A549 (cell line): ENCODE measurements at regions not wholly inside any gene's neighbourhood (a gene's known extent, or its start where the extent isn't known, plus 50 kb on each side); places are given as distances from the start of the nearest gene placed in this dataset.
A peak's percentile ranks its signal among the peaks of the same experiment; 100 is the strongest.

Experiments
- ATAC-seq, 2 experiments: fragments of 200-7000 bp in 1 of 2; fragments of >200 bp in 1 of 2; cut with Nextera tagmentation in 1 of 2; cut with Tn5 transposase in 1 of 2; 3 replicates each; pipeline versions ENCODE4 v1.8.0 to v1.9.1; 2018 to 2020; ENCODE audit warnings: mild to moderate bottlenecking in 1 of 2, moderate library complexity in 1 of 2
- CTCF ChIA-PET: fragments of 300-600 bp; sonication (Branson Sonifier 250); formaldehyde crosslinking; extraction: SDS; loops from one replicate; lab custom pipeline; 2021; ENCODE audit warnings: antibody characterized with exemption, inconsistent platforms; lab: Yijun Ruan, JAX
- POLR2A ChIA-PET: fragments of 350-600 bp; formaldehyde crosslinking; extraction: SDS; loops from one replicate; lab custom pipeline; 2021; ENCODE audit warnings: antibody characterized with exemption, inconsistent platforms; lab: Yijun Ruan, JAX
- DNase-seq, 2 experiments: peaks; one replicate each; pipeline versions ENCODE4 v3.0.0 to v3.0.0-alpha.2; 2011 to 2016; ENCODE audit warnings: low read depth in 1 of 2, low spot score in 1 of 2
- FAIRE-seq: peaks from 2 replicates; lab custom pipeline; 2011; peaks lifted over from hg19 to GRCh38; lab: Jason Lieb, UNC
- H3K27ac ChIP-seq, 2 experiments: fragments of >200 bp; sonication (Bioruptor Twin); formaldehyde crosslinking; 3 replicates each; pipeline ENCODE4 v1.5.1; 2016 to 2017
- H3K4me1 ChIP-seq: fragments of >200 bp; sonication (Bioruptor Twin); formaldehyde crosslinking; 3 replicates; pipeline ENCODE4 v1.6.1; 2016
- H3K4me2 ChIP-seq: fragments of >200 bp; sonication (Bioruptor Twin); formaldehyde crosslinking; 3 replicates; pipeline ENCODE4 v1.6.1; 2016
- H3K4me3 ChIP-seq: fragments of >200 bp; sonication (Bioruptor Twin); formaldehyde crosslinking; 3 replicates; pipeline ENCODE4 v1.5.1; 2016
- H3K9me3 ChIP-seq: fragments of >200 bp; sonication (Bioruptor Twin); formaldehyde crosslinking; 3 replicates; pipeline ENCODE4 v1.6.1; 2016
- CTCF ChIP-seq: fragments of >200 bp; sonication (Bioruptor Twin); formaldehyde crosslinking; IDR thresholded peaks from 3 replicates; pipeline ENCODE4 v1.5.1; 2016
- E2F6 ChIP-seq: IDR thresholded peaks from 2 replicates; pipeline ENCODE4 v1.6.1; 2012; ENCODE audit warnings: low read depth, borderline replicate concordance
- EP300 ChIP-seq, 2 experiments: fragments of >200 bp; sonication (Bioruptor Twin); formaldehyde crosslinking; IDR thresholded peaks; 2 replicates in 1 of 2; 3 replicates in 1 of 2; pipeline ENCODE4 v1.6.1; 2016 to 2017
- FOSB ChIP-seq: fragments of 250-450 bp; sonication (Bioruptor Pico); IDR thresholded peaks from 2 replicates; pipeline ENCODE4 v1.5.0; 2020; ENCODE audit warnings: mild to moderate bottlenecking, moderate library complexity
- FOSL2 ChIP-seq, 2 experiments: fragments of 450-650 bp in 1 of 2; fragments of >200 bp in 1 of 2; sonication (Bioruptor Twin) in 1 of 2; formaldehyde crosslinking; IDR thresholded peaks; 2 replicates each; pipeline versions ENCODE4 v1.5.0 to v1.6.1; 2016 to 2020; ENCODE audit warnings: mild to moderate bottlenecking in 1 of 2, moderate library complexity in 1 of 2
- FOXS1 ChIP-seq: fragments of 250-450 bp; sonication (Bioruptor Pico); IDR thresholded peaks from 2 replicates; pipeline ENCODE4 v1.5.0; 2020; ENCODE audit warnings: mild to moderate bottlenecking, moderate library complexity
- MAX ChIP-seq: IDR thresholded peaks from 2 replicates; pipeline ENCODE4 v1.6.1; 2012
- MYC ChIP-seq: IDR thresholded peaks from 2 replicates; pipeline ENCODE4 v1.6.1; 2012; ENCODE audit warnings: mild to moderate bottlenecking, inconsistent platforms, low read length, improper control_type of control experiment, borderline replicate concordance
- POLR2A ChIP-seq: IDR thresholded peaks from 2 replicates; pipeline ENCODE4 v1.6.1; 2012; ENCODE audit warnings: mild to moderate bottlenecking, low read length
- RAD21 ChIP-seq, 2 experiments: fragments of >200 bp in 1 of 2; sonication (Bioruptor Twin) in 1 of 2; formaldehyde crosslinking in 1 of 2; IDR thresholded peaks in 1 of 2; conservative IDR thresholded peaks in 1 of 2; 2 replicates in 1 of 2; 3 replicates in 1 of 2; pipeline ENCODE4 v1.6.1; 2012 to 2018; ENCODE audit warnings: inconsistent platforms in 1 of 2
- SREBF2 ChIP-seq: fragments of 450-650 bp; IDR thresholded peaks from 2 replicates; pipeline ENCODE4 v1.6.1; 2014; ENCODE audit warnings: mild to moderate bottlenecking, moderate library complexity
- TP53 ChIP-seq: fragments of 250-450 bp; sonication (Bioruptor Pico); IDR thresholded peaks from 2 replicates; pipeline ENCODE4 v1.5.0; 2021; ENCODE audit warnings: mild to moderate bottlenecking, moderate library complexity
- WGBS: methylation state at CpG from one replicate; pipeline ENCODE4 v1.1.6; 2017; ENCODE audit errors: missing lambda C conversion rate; 5-methylcytosine and 5-hydroxymethylcytosine counted together

- no peak for TF ChIP-seq MYC
- no peak for TF ChIP-seq RAD21 (conservative IDR thresholded peaks at IDR 0.05 in 1 of 2, IDR thresholded peaks at IDR 0.05 in 1 of 2)
- TF ChIP-seq FOXS1 (CRISPR knock-in tag), result no peak
- no peak for TF ChIP-seq POLR2A
- no peak for TF ChIP-seq SREBF2
- TF ChIP-seq EP300 (IDR thresholded peaks at IDR 0.05), result no peak
Measured at GRCh38 chr11:19382131-19382611, 141.4 kb upstream of the E2F8 start (continued).

GRCh38 chr11:19380375-19380774 is 139.6 kb upstream of the E2F8 start:
- peak; percentile 46 to 77 for DNase-seq
- WGBS, result 3% methylated on average over 2 of the region's 2 CpGs
- CTCF ChIA-PET, result interaction anchor here (0.6 to 1.7 kb wide), 5 partner anchors 14 to 625 kb away, joined by 3 to 5 read pairs (median 3); no protein-coding TSS in a partner anchor
- Histone ChIP-seq H3K4me1 (peaks cover 7% of the 10 kb centered on the region), H3K27ac (peak overlapping the region in 1 of 2 experiments; percentile 40; a peak in 3 of 6 replicates), H3K9me3 (no peaks in the 10 kb centered on the region), H3K4me2 (peak overlapping the region; percentile 26; the same call in 2 of the 3 replicates), H3K4me3 (no peak overlapping the region)
- ATAC-seq, result peak; percentile 81 to 82
- peak; percentile 13 for FAIRE-seq
- POLR2A ChIA-PET, result no interaction called here
- TF ChIP-seq MAX (0 out of 2 replicates have a peak, but pooled peaks have one; percentile 33), TP53 (CRISPR knock-in tag) (no peak), FOSL2 (IDR thresholded peaks at IDR 0.05) (0 out of 2 replicates have a peak, but pooled peaks have one; percentile 6), FOSL2 (CRISPR knock-in tag; IDR thresholded peaks at IDR 0.05) (peak; percentile 47)
- TF ChIP-seq, all 56 proteins: peak for 2

- Histone ChIP-seq H3K9me3 (no peaks in the 10 kb centered on the region), H3K27ac (no peak overlapping the region), H3K4me1 (peaks cover 12% of the 10 kb centered on the region), H3K4me2 (no peak overlapping the region), H3K4me3 (no peak overlapping the region)
- POLR2A ChIA-PET, result no interaction called here
- no peak for TF ChIP-seq CTCF
- FAIRE-seq (no peak), ATAC-seq (no peak), DNase-seq (no peak)
- CTCF ChIA-PET, result interaction anchor here (1.0 to 1.5 kb wide), 3 partner anchors 15 to 302 kb away, joined by 3 to 4 read pairs (median 3); no protein-coding TSS in a partner anchor
- 80% methylated on average over 7 of the region's 7 CpGs for WGBS
Measured at GRCh38 chr11:19379465-19379864, 138.7 kb upstream of the E2F8 start.

GRCh38 chr11:19378814-19379213 is 138.1 kb upstream of the E2F8 start:
- TF ChIP-seq FOSL2 (IDR thresholded peaks at IDR 0.05) (no peak), FOSL2 (CRISPR knock-in tag; IDR thresholded peaks at IDR 0.05) (no peak), FOSB (CRISPR knock-in tag) (no peak)
- ATAC-seq, result no peak
- CTCF ChIA-PET, result interaction anchor here (0.6 kb wide), 1 partner anchor 15 kb away, joined by 3 read pairs; no protein-coding TSS in a partner anchor
- POLR2A ChIA-PET, result no interaction called here
- H3K4me3 ChIP-seq, result no peak overlapping the region
- no peak overlapping the region for H3K27ac ChIP-seq
- FAIRE-seq, result no peak
- no peak for DNase-seq
- WGBS, result 47% methylated on average over 4 of the region's 4 CpGs
- no peaks in the 10 kb centered on the region for H3K9me3 ChIP-seq
- H3K4me1 ChIP-seq, result peaks cover 18% of the 10 kb centered on the region
- H3K4me2 ChIP-seq, result no peak overlapping the region

- no peak overlapping the region for H3K27ac ChIP-seq
- ChIA-PET POLR2A (no interaction called here), CTCF (no interaction called here)
- FAIRE-seq (no peak), ATAC-seq (no peak), DNase-seq (no peak)
- TF ChIP-seq FOSB (CRISPR knock-in tag), result no peak
- TF ChIP-seq E2F6, result no peak
- no peak overlapping the region for H3K4me2 ChIP-seq
- 96% methylated on average over 4 of the region's 4 CpGs for WGBS
- H3K4me1 ChIP-seq, result peaks cover 21% of the 10 kb centered on the region
- no peak overlapping the region for H3K4me3 ChIP-seq
- H3K9me3 ChIP-seq, result no peaks in the 10 kb centered on the region
Measured at GRCh38 chr11:19377881-19378280, 137.1 kb upstream of the E2F8 start.
